GM12878 (cell line): ENCODE measurements at regions not wholly inside any gene's neighbourhood (a gene's known extent, or its start where the extent isn't known, plus 50 kb on each side); places are given as distances from the start of the nearest gene placed in this dataset.

ENCODE experiments used
- EP300 ChIP-seq, 2 experiments: fragments of 150-350 bp in 1 of 2; IDR thresholded peaks; 2 replicates each; pipeline ENCODE4 v1.6.1; 2011 to 2012; ENCODE audit warnings: low read depth in 2 of 2, low read length in 2 of 2, borderline replicate concordance in 1 of 2, improper control_type of control experiment in 1 of 2, inconsistent platforms in 1 of 2; ENCODE audit not compliant: control insufficient read depth in 1 of 2
- FOXM1 ChIP-seq: IDR thresholded peaks from 2 replicates; pipeline ENCODE4 v1.6.1; 2012; ENCODE audit warnings: low read depth, mild to moderate bottlenecking, inconsistent platforms, low read length, moderate library complexity
- IRF4 ChIP-seq: IDR thresholded peaks from 2 replicates; pipeline ENCODE4 v1.6.1; 2011; ENCODE audit warnings: low read depth, low read length
- MXI1 ChIP-seq: fragments of 150-350 bp; IDR thresholded peaks from 2 replicates; pipeline ENCODE4 v1.6.1; 2011; ENCODE audit warnings: low read depth, mild to moderate bottlenecking, inconsistent platforms, low read length, improper control_type of control experiment
- NRF1 ChIP-seq: conservative IDR thresholded peaks from 2 replicates; pipeline ENCODE4 v1.6.1; 2011; ENCODE audit warnings: mild to moderate bottlenecking, low read depth, low read length, improper control_type of control experiment
- RAD51 ChIP-seq: fragments of 450-650 bp; IDR thresholded peaks from 2 replicates; pipeline ENCODE4 v1.6.1; 2016; ENCODE audit warnings: moderate library complexity, mild to moderate bottlenecking, inconsistent platforms
- TCF3 ChIP-seq: IDR thresholded peaks from 2 replicates; pipeline ENCODE4 v1.6.1; 2012; ENCODE audit warnings: low read depth, mild to moderate bottlenecking, low read length, borderline replicate concordance; ENCODE audit not compliant: insufficient read depth
- TF ChIP-seq, protein P1 (sequence below): fragments of 450-650 bp; conservative IDR thresholded peaks from 2 replicates; pipeline ENCODE4 v1.6.1; 2017; ENCODE audit warnings: mild to moderate bottlenecking, moderate library complexity
- TF ChIP-seq, protein P2 (sequence below): IDR thresholded peaks from 2 replicates; pipeline ENCODE4 v1.6.1; 2012; ENCODE audit warnings: low read depth, low read length, improper control_type of control experiment

DNA sequence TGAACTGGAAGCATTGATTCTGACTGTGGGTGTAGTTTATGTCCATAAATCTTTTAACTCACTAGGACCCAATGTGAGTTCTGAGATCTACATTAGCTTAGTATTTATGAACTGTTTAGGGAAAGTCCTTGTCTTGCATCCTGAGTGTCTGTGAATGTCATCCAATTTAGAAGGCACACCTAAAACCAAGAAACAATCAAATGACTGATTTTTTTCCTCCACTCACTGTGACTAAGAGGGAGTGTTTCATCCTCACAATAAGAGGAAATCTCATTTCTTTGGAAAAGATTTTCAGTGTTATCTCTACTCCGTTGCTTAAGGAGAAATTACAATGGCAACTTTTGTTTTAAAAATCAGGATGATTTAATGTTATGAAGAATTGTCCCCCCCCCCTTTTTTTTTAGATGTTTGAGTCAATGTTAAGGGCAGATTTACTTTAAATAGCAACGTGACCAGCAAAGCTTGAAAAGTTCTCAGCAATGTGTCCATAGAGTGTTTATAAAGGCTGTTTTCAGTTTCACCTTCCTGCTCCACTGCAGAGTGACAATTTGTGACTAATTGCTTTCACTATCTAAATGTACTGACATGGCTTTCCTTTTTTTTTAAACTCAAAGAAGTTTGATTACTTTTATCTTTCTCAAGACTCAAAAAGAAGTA is 173.0 kb downstream of the SPCS3 start (continued):
- TF ChIP-seq FOXM1: peak; percentile 38; the same call in 1 of the 2 replicates
- peak; percentile 48; the same call in 1 of the 2 replicates for TF ChIP-seq RAD51
- TF ChIP-seq TCF3: no peak
- TF ChIP-seq NRF1: no peak
- 0 out of 2 replicates have a peak, but pooled peaks have one; percentile 30 for TF ChIP-seq MXI1
- TF ChIP-seq, protein P1, sequence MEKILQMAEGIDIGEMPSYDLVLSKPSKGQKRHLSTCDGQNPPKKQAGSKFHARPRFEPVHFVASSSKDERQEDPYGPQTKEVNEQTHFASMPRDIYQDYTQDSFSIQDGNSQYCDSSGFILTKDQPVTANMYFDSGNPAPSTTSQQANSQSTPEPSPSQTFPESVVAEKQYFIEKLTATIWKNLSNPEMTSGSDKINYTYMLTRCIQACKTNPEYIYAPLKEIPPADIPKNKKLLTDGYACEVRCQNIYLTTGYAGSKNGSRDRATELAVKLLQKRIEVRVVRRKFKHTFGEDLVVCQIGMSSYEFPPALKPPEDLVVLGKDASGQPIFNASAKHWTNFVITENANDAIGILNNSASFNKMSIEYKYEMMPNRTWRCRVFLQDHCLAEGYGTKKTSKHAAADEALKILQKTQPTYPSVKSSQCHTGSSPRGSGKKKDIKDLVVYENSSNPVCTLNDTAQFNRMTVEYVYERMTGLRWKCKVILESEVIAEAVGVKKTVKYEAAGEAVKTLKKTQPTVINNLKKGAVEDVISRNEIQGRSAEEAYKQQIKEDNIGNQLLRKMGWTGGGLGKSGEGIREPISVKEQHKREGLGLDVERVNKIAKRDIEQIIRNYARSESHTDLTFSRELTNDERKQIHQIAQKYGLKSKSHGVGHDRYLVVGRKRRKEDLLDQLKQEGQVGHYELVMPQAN: no peak
- no peak for TF ChIP-seq IRF4
- TF ChIP-seq, protein P2, sequence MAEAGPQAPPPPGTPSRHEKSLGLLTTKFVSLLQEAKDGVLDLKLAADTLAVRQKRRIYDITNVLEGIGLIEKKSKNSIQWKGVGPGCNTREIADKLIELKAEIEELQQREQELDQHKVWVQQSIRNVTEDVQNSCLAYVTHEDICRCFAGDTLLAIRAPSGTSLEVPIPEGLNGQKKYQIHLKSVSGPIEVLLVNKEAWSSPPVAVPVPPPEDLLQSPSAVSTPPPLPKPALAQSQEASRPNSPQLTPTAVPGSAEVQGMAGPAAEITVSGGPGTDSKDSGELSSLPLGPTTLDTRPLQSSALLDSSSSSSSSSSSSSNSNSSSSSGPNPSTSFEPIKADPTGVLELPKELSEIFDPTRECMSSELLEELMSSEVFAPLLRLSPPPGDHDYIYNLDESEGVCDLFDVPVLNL: no peak
- TF ChIP-seq EP300 (IDR thresholded peaks at IDR 0.05; ENCODE audit: borderline replicate concordance in 1 of 2, control insufficient read depth in 1 of 2, low read depth in 2 of 2, low read length in 2 of 2): peak; percentile 54 to 70; a peak in 3 of 4 replicates
